ENCODE measurements at regions not wholly inside any gene's neighbourhood (a gene's known extent, or its start where the extent isn't known, plus 50 kb on each side); places are given as distances from the start of the nearest gene placed in this dataset.
"Not testable (repeated sequence)": the region's sequence is repeated elsewhere in the genome, so short reads cannot be mapped to it uniquely, and the experiment has no call there.

DNA sequence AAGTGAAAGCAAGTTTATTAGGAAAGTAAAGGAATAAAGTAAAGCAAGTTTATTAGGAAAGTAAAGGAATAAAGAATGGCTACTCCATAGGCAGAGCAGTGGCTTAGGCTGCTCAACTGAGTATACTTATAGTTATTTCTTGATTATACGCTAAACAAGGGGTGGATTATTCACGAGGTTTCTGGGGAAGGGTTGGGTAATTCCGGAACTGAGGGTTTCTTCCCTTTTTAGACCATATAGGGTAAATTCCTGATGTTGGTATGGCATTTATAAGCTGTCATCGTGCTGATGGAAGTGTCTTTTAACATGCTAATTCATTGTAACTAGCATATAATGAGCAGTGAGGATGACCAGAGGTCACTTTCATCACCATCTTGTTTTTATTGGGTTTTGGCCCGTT lies 194.3 kb downstream of the DLEU7 start:
- CTCF ChIA-PET = no interaction called here
- no peak overlapping the region for H3K27ac Mint-ChIP-seq (ENCODE audit: low read depth, unreplicated experiment)
- H3K36me3 Mint-ChIP-seq (ENCODE audit: insufficient read depth, unreplicated experiment) = no peaks in the 10 kb centered on the region
- no peak for DNase-seq (ENCODE audit: unreplicated experiment)
- intact Hi-C loops (cut with micrococcal nuclease) = no loop called here
- BruUV-seq (replicated peaks) = no TSS peak
- no peaks in the 10 kb centered on the region for H3K9me3 Mint-ChIP-seq (ENCODE audit: unreplicated experiment)
- H3K27me3 Mint-ChIP-seq (ENCODE audit: insufficient read depth, unreplicated experiment) = no peaks in the 10 kb centered on the region
- TF ChIP-seq, protein P1, sequence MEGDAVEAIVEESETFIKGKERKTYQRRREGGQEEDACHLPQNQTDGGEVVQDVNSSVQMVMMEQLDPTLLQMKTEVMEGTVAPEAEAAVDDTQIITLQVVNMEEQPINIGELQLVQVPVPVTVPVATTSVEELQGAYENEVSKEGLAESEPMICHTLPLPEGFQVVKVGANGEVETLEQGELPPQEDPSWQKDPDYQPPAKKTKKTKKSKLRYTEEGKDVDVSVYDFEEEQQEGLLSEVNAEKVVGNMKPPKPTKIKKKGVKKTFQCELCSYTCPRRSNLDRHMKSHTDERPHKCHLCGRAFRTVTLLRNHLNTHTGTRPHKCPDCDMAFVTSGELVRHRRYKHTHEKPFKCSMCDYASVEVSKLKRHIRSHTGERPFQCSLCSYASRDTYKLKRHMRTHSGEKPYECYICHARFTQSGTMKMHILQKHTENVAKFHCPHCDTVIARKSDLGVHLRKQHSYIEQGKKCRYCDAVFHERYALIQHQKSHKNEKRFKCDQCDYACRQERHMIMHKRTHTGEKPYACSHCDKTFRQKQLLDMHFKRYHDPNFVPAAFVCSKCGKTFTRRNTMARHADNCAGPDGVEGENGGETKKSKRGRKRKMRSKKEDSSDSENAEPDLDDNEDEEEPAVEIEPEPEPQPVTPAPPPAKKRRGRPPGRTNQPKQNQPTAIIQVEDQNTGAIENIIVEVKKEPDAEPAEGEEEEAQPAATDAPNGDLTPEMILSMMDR (IDR thresholded peaks at IDR 0.05; ENCODE audit: unreplicated experiment) = no peak
- no peak overlapping the region for H3K4me3 Mint-ChIP-seq (ENCODE audit: unreplicated experiment)
- POLR2A ChIA-PET = no interaction called here
- peaks cover 19% of the 10 kb centered on the region for H3K4me1 Mint-ChIP-seq (ENCODE audit: insufficient read depth, unreplicated experiment)

DNA sequence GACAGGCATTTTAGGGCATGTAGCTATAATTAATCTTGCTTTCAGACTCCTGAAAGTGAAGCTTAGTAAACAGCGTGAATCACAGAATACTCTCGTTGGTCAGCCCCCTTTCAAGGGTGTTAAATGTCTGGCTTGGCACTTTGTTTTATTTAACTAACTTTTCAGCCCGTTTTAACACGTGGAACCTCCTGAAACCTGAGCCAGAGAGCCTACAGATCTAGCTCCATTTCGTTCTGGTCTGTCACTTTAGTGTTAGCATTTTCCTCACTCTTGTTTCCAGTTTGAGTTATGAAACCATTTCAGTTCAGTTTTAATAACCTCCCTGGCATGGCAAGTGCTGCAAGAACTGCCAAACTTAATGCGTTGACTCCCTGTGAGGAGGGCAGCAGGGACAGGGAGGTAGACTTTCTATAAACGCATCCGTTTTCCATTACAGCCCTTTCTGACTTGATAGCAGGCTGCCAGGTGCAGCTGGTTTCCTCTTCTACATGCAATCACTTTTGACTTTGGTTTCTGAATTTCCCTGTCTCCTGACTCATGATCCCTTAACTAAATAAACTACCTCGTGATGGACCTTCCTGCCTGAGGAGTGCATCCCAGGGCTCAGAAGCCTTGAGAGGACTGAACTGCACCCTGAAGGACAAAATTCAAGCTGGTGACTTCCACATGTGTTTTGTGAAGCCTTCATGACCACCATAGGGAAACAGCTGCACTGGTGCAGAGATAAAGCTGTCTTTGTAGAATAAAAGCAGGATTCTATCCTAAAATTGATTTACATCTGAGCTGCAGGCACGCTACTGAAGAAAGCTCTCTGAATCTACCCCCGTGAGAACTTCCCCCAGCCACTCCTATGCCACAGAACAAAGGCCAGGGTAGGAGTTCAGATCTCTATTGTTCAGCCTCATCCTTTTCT lies 192.6 kb downstream of the DLEU7 start:
- H3K4me3 Mint-ChIP-seq (ENCODE audit: unreplicated experiment) = no peak overlapping the region
- H3K36me3 Mint-ChIP-seq (ENCODE audit: insufficient read depth, unreplicated experiment) = no peaks in the 10 kb centered on the region
- H3K27ac Mint-ChIP-seq (ENCODE audit: low read depth, unreplicated experiment) = no peak overlapping the region
- TF ChIP-seq, protein P1 (IDR thresholded peaks at IDR 0.05; ENCODE audit: unreplicated experiment) = no peak
- no peaks in the 10 kb centered on the region for H3K9me3 Mint-ChIP-seq (ENCODE audit: unreplicated experiment)
- peaks cover 5% of the 10 kb centered on the region for H3K4me1 Mint-ChIP-seq (ENCODE audit: insufficient read depth, unreplicated experiment)
- CTCF ChIA-PET = interaction anchor here (1.4 kb wide), 1 partner anchor 102 kb away, joined by 3 read pairs; no protein-coding TSS in a partner anchor
- POLR2A ChIA-PET = interaction anchor here (0.6 to 0.7 kb wide), 2 partner anchors 11 to 24 kb away, joined by 3 to 4 read pairs; no protein-coding TSS in a partner anchor
- DNase-seq (ENCODE audit: unreplicated experiment) = no peak
- no peaks in the 10 kb centered on the region for H3K27me3 Mint-ChIP-seq (ENCODE audit: insufficient read depth, unreplicated experiment)
- intact Hi-C loops (cut with micrococcal nuclease) = no loop called here
- no TSS peak for BruUV-seq (replicated peaks)

DNA sequence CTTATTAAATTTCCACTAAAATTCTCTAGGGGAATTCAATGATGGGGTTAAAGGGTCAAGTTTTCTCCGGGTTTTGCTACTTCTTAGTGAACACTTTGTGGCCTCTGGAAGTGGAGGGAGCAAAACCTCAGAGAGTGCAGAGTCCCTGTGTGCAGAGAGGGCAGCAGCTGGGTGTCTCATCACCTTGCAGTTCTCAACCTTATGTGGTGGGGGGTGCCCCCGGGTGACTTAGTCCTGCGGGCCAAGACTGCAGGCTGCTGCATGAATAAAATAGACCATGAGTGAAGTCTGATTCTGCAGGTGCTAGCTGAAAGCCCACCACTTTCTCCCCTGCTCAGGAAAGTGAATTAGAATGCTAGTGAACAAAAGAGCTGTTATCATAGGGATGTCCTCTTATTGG lies 191.6 kb downstream of the DLEU7 start:
- no peak overlapping the region for H3K4me3 Mint-ChIP-seq (ENCODE audit: unreplicated experiment)
- no peak overlapping the region for H3K27ac Mint-ChIP-seq (ENCODE audit: low read depth, unreplicated experiment)
- no peaks in the 10 kb centered on the region for H3K4me1 Mint-ChIP-seq (ENCODE audit: insufficient read depth, unreplicated experiment)
- no peak for DNase-seq (ENCODE audit: unreplicated experiment)
- CTCF ChIA-PET = no interaction called here
- intact Hi-C loops (cut with micrococcal nuclease) = no loop called here
- POLR2A ChIA-PET = no interaction called here
- H3K36me3 Mint-ChIP-seq (ENCODE audit: insufficient read depth, unreplicated experiment) = no peaks in the 10 kb centered on the region
- no peaks in the 10 kb centered on the region for H3K27me3 Mint-ChIP-seq (ENCODE audit: insufficient read depth, unreplicated experiment)
- TF ChIP-seq, protein P1 (IDR thresholded peaks at IDR 0.05; ENCODE audit: unreplicated experiment) = no peak
- no TSS peak for BruUV-seq (replicated peaks)
- H3K9me3 Mint-ChIP-seq (ENCODE audit: unreplicated experiment) = no peaks in the 10 kb centered on the region

DNA sequence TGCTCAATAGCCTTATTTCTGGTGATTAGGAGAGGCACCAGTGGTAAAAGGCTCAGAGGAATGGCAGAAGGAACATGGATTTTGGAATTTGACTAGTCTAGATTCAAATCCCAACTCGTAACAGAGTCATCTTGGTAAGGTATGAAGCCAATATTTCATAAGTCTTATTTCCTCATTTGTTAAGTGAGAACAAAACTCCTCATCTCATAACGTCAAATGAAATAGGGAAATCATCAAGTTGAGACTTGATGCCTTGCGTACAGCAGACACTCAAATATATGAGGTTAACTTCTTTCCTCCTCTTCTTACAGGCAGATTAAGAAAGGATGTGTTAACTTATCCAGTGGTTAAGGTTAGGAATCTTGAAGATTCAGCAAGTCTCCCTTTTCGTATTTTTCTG lies 189.2 kb downstream of the DLEU7 start:
- intact Hi-C loops (cut with micrococcal nuclease) = no loop called here
- Mint-ChIP-seq H3K36me3 (ENCODE audit: insufficient read depth, unreplicated experiment) (no peaks in the 10 kb centered on the region), H3K4me3 (ENCODE audit: unreplicated experiment) (no peak overlapping the region), H3K27me3 (ENCODE audit: insufficient read depth, unreplicated experiment) (no peaks in the 10 kb centered on the region), H3K4me1 (ENCODE audit: insufficient read depth, unreplicated experiment) (no peaks in the 10 kb centered on the region), H3K9me3 (ENCODE audit: unreplicated experiment) (no peaks in the 10 kb centered on the region), H3K27ac (ENCODE audit: low read depth, unreplicated experiment) (no peak overlapping the region)
- BruUV-seq (replicated peaks) = no TSS peak
- DNase-seq (ENCODE audit: unreplicated experiment) = no peak
- ChIA-PET CTCF (no interaction called here), POLR2A (no interaction called here)
- TF ChIP-seq, protein P1 (IDR thresholded peaks at IDR 0.05; ENCODE audit: unreplicated experiment) = no peak

DNA sequence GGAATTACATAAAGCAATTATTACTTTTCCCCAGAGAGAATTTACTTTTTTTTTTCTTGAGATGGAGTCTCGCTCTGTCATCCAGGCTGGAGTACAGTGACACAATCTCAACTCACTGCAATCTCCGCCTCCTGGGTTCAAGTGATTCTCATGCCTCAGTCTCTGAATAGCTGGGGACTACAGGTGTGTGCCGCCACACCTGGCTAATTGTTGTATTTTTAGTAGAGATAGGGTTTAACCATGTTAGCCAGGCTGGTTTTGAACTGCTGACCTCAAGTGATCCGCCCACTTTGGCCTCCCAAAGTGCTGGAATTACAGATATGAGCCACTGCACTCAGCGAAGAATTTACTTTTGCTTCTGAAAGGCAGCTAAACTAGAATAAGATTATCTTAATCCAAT lies 181.6 kb downstream of the DLEU7 start:
- H3K9me3 Mint-ChIP-seq (ENCODE audit: unreplicated experiment); H3K36me3 Mint-ChIP-seq (ENCODE audit: insufficient read depth, unreplicated experiment); BruUV-seq (replicated peaks); DNase-seq (ENCODE audit: unreplicated experiment); H3K27me3 Mint-ChIP-seq (ENCODE audit: insufficient read depth, unreplicated experiment); H3K4me3 Mint-ChIP-seq (ENCODE audit: unreplicated experiment); H3K27ac Mint-ChIP-seq (ENCODE audit: low read depth, unreplicated experiment); intact Hi-C loops (cut with micrococcal nuclease); H3K4me1 Mint-ChIP-seq (ENCODE audit: insufficient read depth, unreplicated experiment); CTCF ChIA-PET: not testable (repeated sequence)
- POLR2A ChIA-PET = interaction anchor here (0.8 kb wide), 1 partner anchor 1065 kb away, joined by 3 read pairs; no protein-coding TSS in a partner anchor
